HCT116 (cell line): ENCODE measurements at regions not wholly inside any gene's neighbourhood (a gene's known extent, or its start where the extent isn't known, plus 50 kb on each side); places are given as distances from the start of the nearest gene placed in this dataset.

Experiments
- ATAC-seq: fragments of 200-7000 bp; cut with Tn5 transposase; 2 replicates; pipeline ENCODE4 v1.9.1; 2020; ENCODE audit warnings: mild to moderate bottlenecking, moderate library complexity
- BruUV-seq: library from RNA; stranded (reverse); fragments of 400-500 nt; replicated peaks from 2 replicates; lab custom pipeline; 2021; lab: Mats Ljungman, UMichigan
- CTCF ChIA-PET: fragments of 300-600 bp; sonication (Branson Sonifier 250); formaldehyde crosslinking; loops from one replicate; lab custom pipeline; 2021; ENCODE audit warnings: antibody characterized with exemption; lab: Charles Lee
- POLR2A ChIA-PET: fragments of 300-600, 350-600 bp; sonication (Branson Sonifier 250); formaldehyde crosslinking; loops from one replicate; lab custom pipeline; 2021; ENCODE audit warnings: antibody characterized with exemption; lab: Charles Lee
- RAD21 ChIA-PET, 2 experiments: fragments of 300-600 bp; sonication (Branson Sonifier 250); formaldehyde crosslinking; loops; one replicate each; lab custom pipeline; 2023; ENCODE audit warnings: low total read pairs in 2 of 2; ENCODE audit not compliant: uncharacterized antibody in 2 of 2, unreplicated experiment in 2 of 2, low non-redundant PET in 1 of 2; lab: Charles Lee
- DNase-seq: peaks from one replicate; pipeline ENCODE4 v3.0.0-alpha.2; 2010; ENCODE audit warnings: low read depth, low spot score
- H2AFZ ChIP-seq: fragments of 200-600 bp; shearing (Covaris generic), sonication (generic); 2 replicates; pipeline ENCODE4 v1.6.1; 2017; ENCODE audit warnings: low read depth, mixed run types, mixed read lengths, antibody characterized with exemption, low read length; ENCODE audit not compliant: poor library complexity, severe bottlenecking
- H3K27ac ChIP-seq: 2 replicates; pipeline ENCODE4 v1.5.1; 2012; ENCODE audit warnings: low read depth, low read length
- H3K27me3 ChIP-seq: fragments of 200-600 bp; sonication (generic); 2 replicates; pipeline ENCODE4 v1.6.1; 2016; ENCODE audit warnings: mixed run types, low read length, mixed read lengths; ENCODE audit not compliant: insufficient read depth
- H3K36me3 ChIP-seq, 2 experiments: fragments of 200-500 bp in 1 of 2; fragments of 200-600 bp in 1 of 2; sonication (Bioruptor generic) in 1 of 2; sonication (generic) in 1 of 2; 2 replicates each; pipeline versions ENCODE4 v1.5.1 to v1.6.1; 2014 to 2016; ENCODE audit warnings: low read length in 2 of 2, inconsistent platforms in 1 of 2, mixed read lengths in 1 of 2, mixed run types in 1 of 2; ENCODE audit not compliant: insufficient read depth in 2 of 2, control insufficient read depth in 1 of 2
- H3K4me1 ChIP-seq, 2 experiments: fragments of 200-600 bp in 1 of 2; sonication (generic) in 1 of 2; 2 replicates each; pipeline versions ENCODE4 v1.5.1 to v1.6.1; 2012 to 2017; ENCODE audit warnings: low read length in 2 of 2, inconsistent platforms in 1 of 2, mild to moderate bottlenecking in 1 of 2, mixed read lengths in 1 of 2, mixed run types in 1 of 2, moderate library complexity in 1 of 2; ENCODE audit not compliant: insufficient read depth in 2 of 2, control insufficient read depth in 1 of 2
- H3K4me2 ChIP-seq: fragments of 200-600 bp; sonication (generic); 2 replicates; pipeline ENCODE4 v1.6.1; 2017; ENCODE audit warnings: mixed run types, low read length, mixed read lengths
- H3K4me3 ChIP-seq, 2 experiments: fragments of 200-600 bp in 1 of 2; sonication (generic) in 1 of 2; replicated peaks in 1 of 2; 2 replicates each; pipeline ENCODE4 v1.5.1; 2011 to 2016; ENCODE audit warnings: low read length in 2 of 2, control low read depth in 1 of 2, low read depth in 1 of 2, mild to moderate bottlenecking in 1 of 2, mixed read lengths in 1 of 2, mixed run types in 1 of 2
- H3K79me2 ChIP-seq: fragments of 200-600 bp; sonication (generic); 2 replicates; pipeline ENCODE4 v1.6.1; 2017; ENCODE audit warnings: mild to moderate bottlenecking, mixed run types, low read length, moderate library complexity, mixed read lengths; ENCODE audit not compliant: insufficient read depth
- H3K9ac ChIP-seq: fragments of 200-600 bp; sonication (generic); 2 replicates; pipeline ENCODE4 v1.6.1; 2016; ENCODE audit warnings: low read length, mixed read lengths
- H3K9me2 ChIP-seq: fragments of 200-600 bp; sonication (generic), shearing (Covaris generic); 2 replicates; pipeline ENCODE4 v1.6.1; 2017; ENCODE audit warnings: mixed run types, mild to moderate bottlenecking, moderate library complexity; ENCODE audit not compliant: insufficient read depth
- H3K9me3 ChIP-seq, 2 experiments: fragments of 200-500 bp in 1 of 2; fragments of 200-600 bp in 1 of 2; sonication (Bioruptor generic) in 1 of 2; sonication (generic) in 1 of 2; 2 replicates each; pipeline ENCODE4 v1.6.1; 2014 to 2017; ENCODE audit warnings: low read length in 2 of 2, mixed read lengths in 2 of 2, inconsistent platforms in 1 of 2, low read depth in 1 of 2, mild to moderate bottlenecking in 1 of 2, mixed run types in 1 of 2, moderate library complexity in 1 of 2; ENCODE audit not compliant: control insufficient read depth in 1 of 2, insufficient read depth in 1 of 2
- H4K20me1 ChIP-seq: fragments of 200-600 bp; sonication (generic), shearing (Covaris generic); 2 replicates; pipeline ENCODE4 v1.6.1; 2017; ENCODE audit warnings: mixed run types, mild to moderate bottlenecking, moderate library complexity; ENCODE audit not compliant: insufficient read depth
- ATF3 ChIP-seq: IDR thresholded peaks from 2 replicates; pipeline ENCODE4 v1.6.1; 2012
- CBX3 ChIP-seq: IDR thresholded peaks from 2 replicates; pipeline ENCODE4 v1.6.1; 2012; ENCODE audit warnings: low read depth
- EZH2phosphoT487 ChIP-seq: fragments of 200-600 bp; IDR thresholded peaks from 2 replicates; pipeline ENCODE4 v1.6.1; 2018; ENCODE audit warnings: antibody characterized with exemption, borderline replicate concordance
- JUND ChIP-seq: IDR thresholded peaks from 2 replicates; pipeline ENCODE4 v1.6.1; 2012
- MAX ChIP-seq: IDR thresholded peaks from 2 replicates; pipeline ENCODE4 v1.6.1; 2012
- RAD21 ChIP-seq: IDR thresholded peaks from 2 replicates; pipeline ENCODE4 v1.6.1; 2012; ENCODE audit warnings: low read depth, mild to moderate bottlenecking
- REST ChIP-seq: IDR thresholded peaks from 2 replicates; pipeline ENCODE4 v1.6.1; 2012; ENCODE audit warnings: low read depth
- SIN3A ChIP-seq: IDR thresholded peaks from 2 replicates; pipeline ENCODE4 v1.6.1; 2012; ENCODE audit warnings: low read depth
- SRF ChIP-seq: IDR thresholded peaks from 2 replicates; pipeline ENCODE4 v1.6.1; 2012; ENCODE audit warnings: low read depth
- YY1 ChIP-seq: IDR thresholded peaks from 2 replicates; pipeline ENCODE4 v1.6.1; 2011; ENCODE audit warnings: low read length, low read depth, moderate library complexity, mild to moderate bottlenecking; ENCODE audit not compliant: insufficient replicate concordance; ENCODE audit errors: extremely low read depth
- ZBTB33 ChIP-seq: IDR thresholded peaks from 2 replicates; pipeline ENCODE4 v1.6.1; 2011; ENCODE audit warnings: mild to moderate bottlenecking, low read length, moderate library complexity; ENCODE audit not compliant: insufficient replicate concordance; ENCODE audit errors: extremely low read depth
- ZFX ChIP-seq: fragments of 450-650 bp; IDR thresholded peaks from 2 replicates; pipeline ENCODE4 v1.6.1; 2017
- ZNF274 ChIP-seq: fragments of 200-500 bp; sonication (Bioruptor generic); IDR thresholded peaks from 2 replicates; pipeline ENCODE4 v1.6.1; 2014; ENCODE audit warnings: mild to moderate bottlenecking, low read depth, low read length, inconsistent platforms
- intact Hi-C: fragments of 100-400 bp; cut with micrococcal nuclease; formaldehyde crosslinking; loops from 2 replicates; pipeline ENCODE4 v1.10.0; 2022

GRCh38 chr2:200193331-200193730, 113.2 kb upstream of the SPATS2L start:
- POLR2A ChIA-PET: no interaction called here
- no TSS peak for BruUV-seq
- intact Hi-C loops: no loop called here
- H3K27me3 ChIP-seq: no peaks in the 10 kb centered on the region
- no peak for TF ChIP-seq JUND
- TF ChIP-seq REST: no peak
- no peak for TF ChIP-seq CBX3
- no peaks in the 10 kb centered on the region for H3K79me2 ChIP-seq
- H3K36me3 ChIP-seq: no peaks in the 10 kb centered on the region
- H2AFZ ChIP-seq: no peak overlapping the region
- RAD21 ChIA-PET: no interaction called here
- H3K4me3 ChIP-seq: no peak overlapping the region
- no peaks in the 10 kb centered on the region for H3K9me3 ChIP-seq
- no peaks in the 10 kb centered on the region for H3K9me2 ChIP-seq
- DNase-seq (no peak), ATAC-seq (no peak)
- CTCF ChIA-PET: no interaction called here
- H3K4me2 ChIP-seq: no peak overlapping the region
- no peak overlapping the region for H3K27ac ChIP-seq
- H4K20me1 ChIP-seq: no peaks in the 10 kb centered on the region
- H3K9ac ChIP-seq: no peak overlapping the region
- no peaks in the 10 kb centered on the region for H3K4me1 ChIP-seq

GRCh38 chr2:200193791-200194190, 112.7 kb upstream of the SPATS2L start:
- Histone ChIP-seq H3K27ac (no peak overlapping the region), H3K4me2 (no peak overlapping the region), H3K4me3 (no peak overlapping the region), H3K9me2 (no peaks in the 10 kb centered on the region), H2AFZ (no peak overlapping the region), H3K9ac (no peak overlapping the region), H4K20me1 (no peaks in the 10 kb centered on the region), H3K4me1 (no peaks in the 10 kb centered on the region), H3K36me3 (no peaks in the 10 kb centered on the region), H3K9me3 (no peaks in the 10 kb centered on the region), H3K79me2 (no peaks in the 10 kb centered on the region), H3K27me3 (no peaks in the 10 kb centered on the region)
- no peak for DNase-seq
- no peak for ATAC-seq
- CTCF ChIA-PET: no interaction called here
- RAD21 ChIA-PET: no interaction called here
- BruUV-seq: no TSS peak
- POLR2A ChIA-PET: no interaction called here
- intact Hi-C loops: no loop called here
- TF ChIP-seq SIN3A: no peak
- no peak for TF ChIP-seq ZBTB33
- no peak for TF ChIP-seq YY1
- no peak for TF ChIP-seq EZH2phosphoT487
- no peak for TF ChIP-seq MAX
- no peak for TF ChIP-seq ZFX
- TF ChIP-seq SRF: no peak
- no peak for TF ChIP-seq RAD21
- no peak for TF ChIP-seq ATF3
- TF ChIP-seq ZNF274: no peak
- TF ChIP-seq JUND: no peak
